ENCODE measurements at regions not wholly inside any gene's neighbourhood (a gene's known extent, or its start where the extent isn't known, plus 50 kb on each side); places are given as distances from the start of the nearest gene placed in this dataset.

DNA sequence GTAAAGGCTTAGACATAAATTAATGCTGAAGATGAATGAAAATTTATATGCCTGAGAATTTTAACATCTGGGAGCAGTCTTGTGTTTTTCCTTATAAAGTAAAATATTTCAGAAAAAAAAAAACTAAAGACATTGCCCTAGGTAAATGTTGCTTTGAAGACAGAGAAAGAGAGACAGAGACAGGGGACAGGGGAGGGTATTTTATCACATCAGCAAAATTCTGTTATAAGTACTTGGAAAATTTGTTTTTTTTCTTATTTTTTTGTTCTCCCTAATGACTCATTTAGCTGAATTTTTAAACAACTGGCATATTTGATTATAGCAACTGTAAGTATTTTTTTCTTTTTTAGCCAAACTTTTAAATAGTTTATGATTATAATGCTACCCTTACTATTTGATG lies 1540.6 kb upstream of the GBE1 start:
- H3K4me3 ChIP-seq: no peak overlapping the region
- no peaks in the 10 kb centered on the region for H3K9me2 ChIP-seq (ENCODE audit: insufficient read depth)
- in situ Hi-C loops (cut with MboI): no loop called here
- H3K9me3 ChIP-seq (ENCODE audit: low read depth): no peaks in the 10 kb centered on the region
- H3K4me2 ChIP-seq (ENCODE audit: unreplicated experiment): no peak overlapping the region
- no peak overlapping the region for H3K9ac ChIP-seq
- TF ChIP-seq EZH2 (IDR thresholded peaks at IDR 0.05; ENCODE audit: insufficient read depth, poor library complexity, severe bottlenecking): no peak
- no peak for TF ChIP-seq EZH2phosphoT487 (IDR thresholded peaks at IDR 0.05; ENCODE audit: insufficient read depth, low read depth)
- H3F3A ChIP-seq (ENCODE audit: insufficient read depth): no peaks in the 10 kb centered on the region
- no peaks in the 10 kb centered on the region for H3K4me1 ChIP-seq (ENCODE audit: insufficient read depth)
- no peak overlapping the region for H2AFZ ChIP-seq
- H3K27me3 ChIP-seq (replicated peaks; ENCODE audit: insufficient read depth): no peaks in the 10 kb centered on the region
- DNase-seq: no peak
- no peak overlapping the region for H3K27ac ChIP-seq
- no peaks in the 10 kb centered on the region for H4K20me1 ChIP-seq (ENCODE audit: insufficient read depth)
- no peaks in the 10 kb centered on the region for H3K36me3 ChIP-seq (ENCODE audit: low read depth)
- H3K79me2 ChIP-seq (ENCODE audit: insufficient read depth): no peaks in the 10 kb centered on the region

DNA sequence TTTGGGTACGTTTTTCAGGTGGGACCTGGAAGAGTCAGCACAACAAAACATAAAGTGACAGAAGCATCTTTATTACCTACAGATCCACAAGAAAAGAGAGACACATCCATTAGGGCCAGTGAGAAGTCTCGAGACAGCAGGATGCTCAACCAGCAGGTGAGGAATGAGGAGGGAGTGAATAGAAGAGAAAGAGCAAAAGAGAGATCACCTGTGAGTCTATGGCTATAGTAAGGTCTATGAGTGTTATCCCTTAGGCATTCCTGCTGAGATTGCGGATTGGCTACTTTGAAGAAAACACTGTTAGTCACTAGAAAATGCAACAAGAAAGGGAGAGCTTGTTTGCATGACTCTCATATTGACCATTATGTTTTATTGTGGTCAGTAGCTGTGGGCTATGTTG lies 1556.2 kb upstream of the GBE1 start:
- TF ChIP-seq EZH2 (IDR thresholded peaks at IDR 0.05; ENCODE audit: insufficient read depth, poor library complexity, severe bottlenecking) (no peak), EZH2phosphoT487 (IDR thresholded peaks at IDR 0.05; ENCODE audit: insufficient read depth, low read depth) (no peak)
- WGBS, 2 experiments (ENCODE audit: low coverage in 1 of 2, low lambda C conversion rate in 2 of 2, missing lambda C conversion rate in 2 of 2): 12 to 13% methylated on average over 3 of the region's 3 CpGs
- no peaks in the 10 kb centered on the region for H3K4me1 ChIP-seq (ENCODE audit: insufficient read depth)

DNA sequence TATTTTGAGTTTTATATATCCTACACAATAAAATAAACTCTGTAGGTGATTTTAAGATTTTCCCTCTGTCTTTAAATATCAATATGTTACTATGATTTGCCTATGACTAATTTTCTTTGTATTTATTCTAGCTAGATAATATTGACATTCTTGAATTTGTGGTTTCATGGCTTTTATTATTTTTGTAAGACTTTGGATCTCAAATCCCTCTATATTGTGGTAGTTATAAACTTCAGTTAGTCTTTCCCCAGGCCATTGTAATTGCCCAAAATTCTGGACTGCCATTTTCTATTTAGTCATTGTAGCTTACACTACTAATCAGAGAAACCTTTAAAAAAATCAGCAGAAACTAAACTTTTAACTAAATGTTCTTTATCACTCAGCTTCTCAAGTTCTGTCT lies 1559.3 kb upstream of the GBE1 start:
- H3K9ac ChIP-seq: no peak overlapping the region
- no peaks in the 10 kb centered on the region for H3K79me2 ChIP-seq (ENCODE audit: insufficient read depth)
- H3K4me1 ChIP-seq (ENCODE audit: insufficient read depth): no peaks in the 10 kb centered on the region
- no peaks in the 10 kb centered on the region for H3K36me3 ChIP-seq (ENCODE audit: low read depth)
- H3F3A ChIP-seq (ENCODE audit: insufficient read depth): no peaks in the 10 kb centered on the region
- no peaks in the 10 kb centered on the region for H3K9me2 ChIP-seq (ENCODE audit: insufficient read depth)
- no peaks in the 10 kb centered on the region for H4K20me1 ChIP-seq (ENCODE audit: insufficient read depth)
- H2AFZ ChIP-seq: no peak overlapping the region
- no peaks in the 10 kb centered on the region for H3K9me3 ChIP-seq (ENCODE audit: low read depth)
- no peaks in the 10 kb centered on the region for H3K27me3 ChIP-seq (replicated peaks; ENCODE audit: insufficient read depth)
- H3K27ac ChIP-seq: no peak overlapping the region
- no peak for TF ChIP-seq EZH2phosphoT487 (IDR thresholded peaks at IDR 0.05; ENCODE audit: insufficient read depth, low read depth)
- TF ChIP-seq EZH2 (IDR thresholded peaks at IDR 0.05; ENCODE audit: insufficient read depth, poor library complexity, severe bottlenecking): no peak
- no peak for DNase-seq
- in situ Hi-C loops (cut with MboI): no loop called here
- H3K4me3 ChIP-seq: no peak overlapping the region
- H3K4me2 ChIP-seq (ENCODE audit: unreplicated experiment): no peak overlapping the region

More for the DNA sequence above, 1556.2 kb upstream of the GBE1 start:
- Histone ChIP-seq H3K9me2 (ENCODE audit: insufficient read depth) (no peaks in the 10 kb centered on the region), H3K9ac (no peak overlapping the region), H3K4me3 (no peak overlapping the region), H3K27ac (no peak overlapping the region), H3F3A (ENCODE audit: insufficient read depth) (no peaks in the 10 kb centered on the region), H4K20me1 (ENCODE audit: insufficient read depth) (no peaks in the 10 kb centered on the region), H3K4me2 (ENCODE audit: unreplicated experiment) (no peak overlapping the region), H3K27me3 (replicated peaks; ENCODE audit: insufficient read depth) (no peaks in the 10 kb centered on the region), H3K9me3 (ENCODE audit: low read depth) (no peaks in the 10 kb centered on the region), H3K79me2 (ENCODE audit: insufficient read depth) (no peaks in the 10 kb centered on the region), H3K36me3 (ENCODE audit: low read depth) (no peaks in the 10 kb centered on the region), H2AFZ (no peak overlapping the region)
- in situ Hi-C loops (cut with MboI): no loop called here
- no peak for DNase-seq

DNA sequence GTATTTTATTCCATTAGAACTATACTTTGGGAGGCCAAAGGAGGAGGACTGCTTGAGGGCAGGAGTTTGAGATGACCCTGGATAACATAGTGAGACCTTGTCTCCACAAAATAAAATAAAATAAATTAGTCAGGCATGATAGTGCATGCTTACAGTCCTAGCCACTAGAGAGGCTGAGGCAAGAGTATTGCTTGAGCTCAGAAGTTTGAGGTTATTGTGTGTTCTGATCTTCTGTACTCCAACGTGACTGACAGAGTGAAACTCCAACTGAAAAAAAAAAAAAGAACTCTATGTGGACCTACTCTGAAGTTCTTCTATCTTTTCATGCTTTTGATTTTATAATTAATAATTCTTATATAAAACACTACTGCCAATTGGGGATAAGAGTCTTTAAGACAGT lies 1560.0 kb upstream of the GBE1 start:
- no peak for DNase-seq
- in situ Hi-C loops (cut with MboI): no loop called here
- Histone ChIP-seq H2AFZ (no peak overlapping the region), H3F3A (ENCODE audit: insufficient read depth) (no peaks in the 10 kb centered on the region), H3K4me2 (ENCODE audit: unreplicated experiment) (no peak overlapping the region), H3K9ac (no peak overlapping the region), H3K4me1 (ENCODE audit: insufficient read depth) (no peaks in the 10 kb centered on the region), H3K27me3 (replicated peaks; ENCODE audit: insufficient read depth) (no peaks in the 10 kb centered on the region), H3K27ac (no peak overlapping the region), H3K9me2 (ENCODE audit: insufficient read depth) (no peaks in the 10 kb centered on the region), H4K20me1 (ENCODE audit: insufficient read depth) (no peaks in the 10 kb centered on the region), H3K36me3 (ENCODE audit: low read depth) (no peaks in the 10 kb centered on the region), H3K9me3 (ENCODE audit: low read depth) (no peaks in the 10 kb centered on the region), H3K79me2 (ENCODE audit: insufficient read depth) (no peaks in the 10 kb centered on the region), H3K4me3 (no peak overlapping the region)
- no peak for TF ChIP-seq EZH2 (IDR thresholded peaks at IDR 0.05; ENCODE audit: insufficient read depth, poor library complexity, severe bottlenecking)
- TF ChIP-seq EZH2phosphoT487 (IDR thresholded peaks at IDR 0.05; ENCODE audit: insufficient read depth, low read depth): no peak
- WGBS, 2 experiments (ENCODE audit: low coverage in 1 of 2, low lambda C conversion rate in 2 of 2, missing lambda C conversion rate in 2 of 2): 0 to 16% methylated on average over 1 of the region's 1 CpG

DNA sequence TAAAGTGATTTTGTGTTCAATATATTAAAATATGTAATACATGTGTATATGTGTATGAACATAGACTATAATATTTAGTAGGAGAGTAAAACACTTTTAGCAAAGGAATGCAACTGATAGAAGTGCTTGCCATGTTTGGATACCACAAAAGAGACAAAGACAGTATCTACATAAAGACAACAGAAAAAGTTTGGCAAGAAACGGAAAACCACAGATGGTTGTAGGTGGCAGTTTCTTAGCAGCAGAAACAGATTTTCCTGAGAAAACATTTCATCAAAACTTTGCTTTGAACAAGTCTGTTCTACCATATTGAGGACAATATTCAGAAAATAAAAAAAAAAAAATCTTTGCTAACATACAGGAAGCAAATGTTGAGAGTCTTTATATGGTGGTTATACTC lies 1560.4 kb upstream of the GBE1 start:
- Histone ChIP-seq H3K4me2 (ENCODE audit: unreplicated experiment) (no peak overlapping the region), H3K9me3 (ENCODE audit: low read depth) (no peaks in the 10 kb centered on the region), H2AFZ (no peak overlapping the region), H3K9me2 (ENCODE audit: insufficient read depth) (no peaks in the 10 kb centered on the region), H3K4me1 (ENCODE audit: insufficient read depth) (no peaks in the 10 kb centered on the region), H3K27me3 (replicated peaks; ENCODE audit: insufficient read depth) (no peaks in the 10 kb centered on the region), H3K27ac (no peak overlapping the region), H4K20me1 (ENCODE audit: insufficient read depth) (no peaks in the 10 kb centered on the region), H3K79me2 (ENCODE audit: insufficient read depth) (no peaks in the 10 kb centered on the region), H3F3A (ENCODE audit: insufficient read depth) (no peaks in the 10 kb centered on the region), H3K36me3 (ENCODE audit: low read depth) (no peaks in the 10 kb centered on the region), H3K9ac (no peak overlapping the region), H3K4me3 (no peak overlapping the region)
- 10 to 14% methylated on average over 1 of the region's 1 CpG for WGBS, 2 experiments (ENCODE audit: low coverage in 1 of 2, low lambda C conversion rate in 2 of 2, missing lambda C conversion rate in 2 of 2)
- in situ Hi-C loops (cut with MboI): no loop called here
- DNase-seq: no peak
- TF ChIP-seq EZH2phosphoT487 (IDR thresholded peaks at IDR 0.05; ENCODE audit: insufficient read depth, low read depth) (no peak), EZH2 (IDR thresholded peaks at IDR 0.05; ENCODE audit: insufficient read depth, poor library complexity, severe bottlenecking) (no peak)
